ENCODE measurements at regions not wholly inside any gene's neighbourhood (a gene's known extent, or its start where the extent isn't known, plus 50 kb on each side); places are given as distances from the start of the nearest gene placed in this dataset.
"Not testable (repeated sequence)": the region's sequence is repeated elsewhere in the genome, so short reads cannot be mapped to it uniquely, and the experiment has no call there.

- DNase-seq, result no peak
Measured at GRCh38 chrX:25130619-25131018, 114.9 kb upstream of the ARX start.

- no peak for DNase-seq
Measured at GRCh38 chrX:25125483-25125882, 109.7 kb upstream of the ARX start.

DNA sequence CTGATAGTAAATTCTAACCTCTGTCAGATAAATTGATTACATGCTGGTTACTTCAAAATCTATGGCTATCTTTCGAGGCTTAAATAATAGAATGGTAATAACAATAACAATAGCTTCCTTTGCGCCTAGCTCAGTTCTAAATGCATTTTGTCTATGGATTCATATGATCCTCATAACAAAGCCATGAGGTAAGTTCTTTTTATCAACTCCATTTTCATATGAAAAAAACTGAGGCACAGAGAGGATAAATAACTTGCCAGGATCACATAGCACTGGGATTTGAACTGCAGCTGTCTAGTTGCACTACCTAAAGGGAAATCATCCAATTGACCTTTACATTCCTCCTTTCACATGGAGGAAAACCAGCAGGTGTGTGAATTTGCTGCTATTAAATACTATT is 108.6 kb upstream of the ARX start:
- DNase-seq, result no peak

- no peak for DNase-seq
Measured at GRCh38 chrX:25112156-25112555, 96.4 kb upstream of the ARX start.

GRCh38 chrX:25108481-25108880 is 92.7 kb upstream of the ARX start:
- DNase-seq, result no peak

- no peak for DNase-seq
Measured at GRCh38 chrX:25105221-25105620, 89.5 kb upstream of the ARX start.

GRCh38 chrX:25096522-25097045 is 80.8 kb upstream of the ARX start:
- DNase-seq, result no peak

GRCh38 chrX:25091152-25091551 is 75.4 kb upstream of the ARX start:
- not testable (repeated sequence) for DNase-seq

DNA sequence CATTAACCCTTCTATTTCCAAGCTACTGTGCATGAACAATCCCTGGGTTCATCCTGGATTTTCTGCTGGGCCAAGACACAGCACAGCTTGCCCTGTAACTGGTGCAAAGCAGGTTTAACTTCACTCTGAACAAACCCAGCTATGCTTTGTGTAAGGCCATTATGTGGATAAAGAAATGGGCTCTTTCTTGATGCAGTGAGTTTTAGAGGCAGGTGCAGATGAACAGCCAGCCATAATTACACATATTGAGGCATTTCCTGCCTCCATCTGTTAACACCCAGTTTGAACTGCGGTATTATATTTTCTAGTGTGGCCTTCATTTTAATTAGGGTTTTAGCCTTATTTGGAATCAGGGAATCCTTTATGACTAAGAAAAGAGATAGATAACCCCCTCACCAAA is 68.7 kb upstream of the ARX start:
- no peak for DNase-seq

- DNase-seq, result no peak
Measured at GRCh38 chrX:25083661-25084060, 67.9 kb upstream of the ARX start.

- DNase-seq, result no peak
Measured at GRCh38 chrX:25079020-25079419, 63.3 kb upstream of the ARX start.

DNA sequence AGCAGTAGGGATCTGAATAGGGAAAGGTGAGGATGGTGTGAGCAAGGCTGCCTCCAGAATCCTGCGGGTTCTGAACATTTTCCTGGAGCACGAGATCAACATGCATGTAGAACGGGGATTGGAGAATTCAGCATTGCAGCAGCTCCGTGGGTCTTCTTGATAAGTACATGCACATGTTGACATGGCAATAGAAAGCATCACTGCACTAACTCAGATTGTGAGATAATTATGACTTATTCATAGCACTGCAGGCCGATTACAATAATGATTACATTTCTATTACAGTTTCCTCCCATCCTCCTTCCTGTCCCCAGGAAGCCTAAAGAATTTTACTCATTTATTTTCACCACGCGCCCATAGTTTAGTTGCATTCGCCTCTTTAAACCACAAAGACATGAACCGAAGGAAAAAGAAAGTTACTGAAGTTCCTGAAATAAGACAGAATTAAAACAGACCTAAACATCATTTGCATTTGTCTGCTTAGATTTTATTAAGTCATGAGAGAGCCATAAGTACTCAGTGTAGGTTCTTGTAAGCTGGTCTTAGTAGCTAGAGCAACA is 61.3 kb upstream of the ARX start:
- no peak for DNase-seq

GRCh38 chrX:25072247-25072646 is 56.5 kb upstream of the ARX start:
- no peak for DNase-seq

DNA sequence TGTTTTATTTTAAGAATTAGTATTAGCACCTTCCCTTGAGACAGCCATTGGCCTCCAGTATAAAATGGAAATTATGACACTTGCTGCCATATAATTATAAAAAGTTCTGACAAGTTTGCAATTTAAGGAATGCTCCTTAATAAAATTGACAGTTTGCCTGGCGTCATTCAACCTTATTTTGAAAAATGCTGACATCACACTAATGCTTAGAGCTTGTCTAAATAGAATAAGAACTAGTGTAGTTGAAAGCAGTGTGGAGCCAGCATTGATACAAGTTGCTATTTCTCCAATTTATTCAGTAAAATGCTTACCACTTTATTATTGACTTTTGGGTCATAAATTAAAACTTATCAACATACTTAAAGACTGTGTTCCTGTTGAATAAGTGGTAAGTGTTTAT is 54.3 kb upstream of the ARX start:
- DNase-seq, result no peak

- DNase-seq, result no peak
Measured at GRCh38 chrX:25069209-25069608, 53.4 kb upstream of the ARX start.

- DNase-seq, result no peak
Measured at GRCh38 chrX:25068340-25068739, 52.6 kb upstream of the ARX start.

- DNase-seq, result no peak
Measured at GRCh38 chrX:25067271-25068172, 51.8 kb upstream of the ARX start.

GRCh38 chrX:25066131-25066530 is 50.4 kb upstream of the ARX start:
- no peak for DNase-seq
